ENCODE measurements at regions not wholly inside any gene's neighbourhood (a gene's known extent, or its start where the extent isn't known, plus 50 kb on each side); places are given as distances from the start of the nearest gene placed in this dataset.
"Not testable (repeated sequence)": the region's sequence is repeated elsewhere in the genome, so short reads cannot be mapped to it uniquely, and the experiment has no call there.

- no peak for DNase-seq
These were observed 164.6 kb upstream of the CCDC54 start for GRCh38 chr3:107212618-107213017.

GRCh38 chr3:107213044-107213669, 164.1 kb upstream of the CCDC54 start:
- no peak for DNase-seq

- no peak for DNase-seq
These were observed 161.0 kb upstream of the CCDC54 start for GRCh38 chr3:107216229-107216628.

DNA sequence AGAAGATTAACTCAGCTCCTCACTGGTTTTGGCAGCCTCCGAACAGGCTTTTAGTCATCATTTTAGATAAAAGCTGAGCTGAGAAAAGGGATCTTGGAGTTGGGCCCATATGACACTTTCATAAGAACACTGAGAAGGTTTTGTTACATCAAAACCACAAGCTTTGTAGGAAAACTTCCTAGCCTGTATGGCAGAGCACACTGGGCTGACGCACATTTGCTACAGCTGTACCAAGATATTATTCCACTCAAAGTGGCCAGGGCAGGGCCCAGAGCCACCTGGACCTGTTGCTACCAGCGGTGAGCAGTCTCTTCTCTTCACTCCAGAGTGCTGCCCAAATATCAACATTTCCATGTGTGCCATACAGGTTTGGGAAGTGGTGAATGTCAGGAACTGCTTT, 160.5 kb upstream of the CCDC54 start:
- no peak for DNase-seq

DNA sequence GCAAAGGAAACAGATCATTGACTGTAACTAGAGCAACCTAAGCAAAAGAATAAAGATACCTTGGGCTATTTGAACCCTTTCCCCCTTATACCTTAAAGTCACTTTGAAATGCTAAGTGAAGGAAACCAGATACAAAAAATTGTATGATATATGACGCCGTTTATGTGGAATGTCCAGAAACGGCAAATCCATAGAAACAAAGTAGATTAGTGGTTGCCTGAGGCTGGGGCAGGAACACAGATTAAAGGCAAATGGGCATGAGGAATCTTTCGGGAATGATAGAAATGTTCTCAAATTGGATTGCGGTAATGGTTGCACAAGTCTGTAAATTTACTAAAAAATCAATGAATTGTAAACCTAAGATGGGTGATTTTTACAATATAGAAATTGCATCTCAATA, 160.1 kb upstream of the CCDC54 start:
- no peak for DNase-seq

DNA sequence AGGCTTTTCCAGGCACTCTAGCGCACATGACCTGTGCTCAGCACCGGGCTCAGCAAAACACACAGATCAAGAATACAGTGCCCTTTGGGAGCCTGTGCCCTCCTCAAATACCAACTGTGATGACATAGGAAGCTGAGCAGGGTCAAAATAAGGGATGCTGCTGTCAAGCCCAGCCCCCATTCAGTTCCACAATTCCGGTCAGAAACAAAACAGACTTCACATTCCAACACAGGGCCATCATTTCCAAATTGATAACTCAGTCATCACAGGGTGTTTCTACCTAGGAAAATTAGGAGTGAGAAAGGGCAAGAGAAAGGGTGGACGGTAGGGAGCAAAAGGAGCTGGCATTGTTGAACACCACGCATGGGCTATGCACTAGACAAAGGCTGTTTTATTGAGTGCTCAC, 158.4 kb upstream of the CCDC54 start:
- DNase-seq: no peak

- DNase-seq: no peak
These were observed 156.7 kb upstream of the CCDC54 start for GRCh38 chr3:107220538-107220937.

DNA sequence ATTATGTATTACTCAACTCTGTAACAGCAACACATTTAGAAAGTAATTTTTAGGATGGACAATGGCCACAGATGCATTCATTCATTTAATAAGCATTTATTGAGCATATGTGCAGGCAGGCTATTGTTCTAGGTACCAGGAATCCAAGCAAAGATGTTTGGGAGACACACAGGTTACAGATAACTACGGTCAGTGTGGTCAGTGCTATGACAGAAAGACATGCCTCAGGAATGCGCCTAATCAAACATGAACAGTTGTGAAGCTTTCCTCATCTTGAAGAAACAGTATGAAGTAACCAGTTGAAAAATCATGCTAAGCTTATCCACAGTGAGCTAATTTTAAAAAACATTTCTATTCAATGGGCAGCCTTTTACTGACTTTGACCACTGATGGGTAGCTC, 155.4 kb upstream of the CCDC54 start:
- DNase-seq: no peak

DNA sequence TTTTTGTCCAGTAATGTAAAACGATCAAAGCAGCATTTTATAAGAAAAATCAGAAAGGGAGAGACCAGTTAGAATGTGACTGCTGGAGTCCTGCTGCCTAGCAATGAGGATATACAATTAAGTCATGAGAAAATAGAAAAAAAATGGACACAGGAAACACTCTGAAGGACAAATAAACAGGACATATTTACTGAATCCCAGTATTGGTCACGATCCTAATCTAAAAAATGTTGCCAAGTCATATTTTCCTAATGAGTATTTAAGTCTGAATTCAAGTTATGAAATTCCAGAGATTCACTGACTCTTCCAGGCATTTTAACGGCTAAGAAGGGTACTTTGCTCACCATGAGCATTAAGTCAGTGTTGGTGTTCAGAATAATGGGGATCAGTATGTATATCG, 154.3 kb upstream of the CCDC54 start:
- DNase-seq: no peak

DNA sequence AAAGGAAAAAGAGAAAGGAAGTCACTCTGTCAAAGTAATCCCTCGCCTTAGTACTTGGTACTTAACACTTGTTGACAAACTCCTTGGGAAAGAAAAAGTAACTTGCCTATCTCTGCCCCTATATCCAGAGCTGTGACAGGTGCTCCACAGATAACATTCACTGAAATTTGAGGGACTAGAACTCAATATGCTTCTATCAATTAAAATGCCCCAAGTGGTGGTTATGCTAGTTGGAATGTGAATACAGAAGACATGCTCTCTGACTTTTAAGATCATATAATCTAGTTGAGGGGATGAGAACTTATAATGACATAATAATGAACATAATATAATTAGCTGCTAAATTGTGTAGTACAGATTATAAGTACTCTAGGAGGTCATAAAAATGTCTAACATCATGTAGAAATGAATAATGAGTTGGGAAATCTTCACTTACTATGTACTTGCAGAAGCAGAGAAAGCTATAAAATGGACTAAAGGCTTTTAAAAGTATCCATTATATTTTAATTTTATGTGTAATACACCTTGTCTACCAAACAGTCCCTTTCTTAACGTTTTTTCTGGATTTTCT, 153.1 kb upstream of the CCDC54 start:
- no peak for DNase-seq

DNA sequence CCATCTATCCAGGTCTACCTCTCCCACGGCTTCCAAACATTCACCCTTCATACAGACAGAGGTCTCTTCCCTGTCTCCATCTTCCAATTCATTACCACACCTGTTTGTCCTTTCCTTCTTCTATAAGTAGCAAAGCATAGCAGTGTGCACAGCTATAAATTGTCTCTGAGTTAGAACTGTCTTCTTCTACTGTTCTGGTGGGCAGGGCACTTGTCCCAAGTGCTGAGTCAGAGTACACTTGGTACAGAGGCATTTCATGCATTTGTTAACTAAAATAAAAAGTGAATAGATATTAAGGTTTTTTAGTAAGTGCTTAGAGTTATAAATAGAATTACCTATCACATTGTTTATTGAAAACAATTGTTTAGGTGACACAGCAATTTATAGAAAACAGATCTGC, 150.1 kb upstream of the CCDC54 start:
- no peak for DNase-seq

- not testable (repeated sequence) for DNase-seq
These were observed 143.4 kb upstream of the CCDC54 start for GRCh38 chr3:107233877-107234276.

GRCh38 chr3:107235193-107235927, 141.9 kb upstream of the CCDC54 start:
- DNase-seq: no peak

DNA sequence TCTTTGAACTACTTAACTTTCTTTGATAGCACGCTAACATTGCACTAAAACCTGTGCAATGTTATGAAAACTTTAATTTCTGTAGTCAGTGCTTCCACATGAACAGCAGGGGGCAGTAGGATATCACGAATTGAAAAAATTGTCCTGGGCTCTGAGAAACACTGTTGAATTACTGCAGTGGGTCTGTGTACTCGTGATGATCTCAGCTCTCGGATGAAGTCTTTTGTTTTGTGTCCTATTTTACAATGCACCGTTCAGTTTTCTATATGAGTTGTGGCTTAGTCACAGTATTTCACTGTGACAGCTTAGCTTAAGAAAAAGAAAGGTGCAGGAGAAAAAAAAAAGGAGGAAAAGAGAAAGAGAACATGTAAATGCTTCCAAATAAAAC, 141.3 kb upstream of the CCDC54 start:
- DNase-seq: no peak

DNA sequence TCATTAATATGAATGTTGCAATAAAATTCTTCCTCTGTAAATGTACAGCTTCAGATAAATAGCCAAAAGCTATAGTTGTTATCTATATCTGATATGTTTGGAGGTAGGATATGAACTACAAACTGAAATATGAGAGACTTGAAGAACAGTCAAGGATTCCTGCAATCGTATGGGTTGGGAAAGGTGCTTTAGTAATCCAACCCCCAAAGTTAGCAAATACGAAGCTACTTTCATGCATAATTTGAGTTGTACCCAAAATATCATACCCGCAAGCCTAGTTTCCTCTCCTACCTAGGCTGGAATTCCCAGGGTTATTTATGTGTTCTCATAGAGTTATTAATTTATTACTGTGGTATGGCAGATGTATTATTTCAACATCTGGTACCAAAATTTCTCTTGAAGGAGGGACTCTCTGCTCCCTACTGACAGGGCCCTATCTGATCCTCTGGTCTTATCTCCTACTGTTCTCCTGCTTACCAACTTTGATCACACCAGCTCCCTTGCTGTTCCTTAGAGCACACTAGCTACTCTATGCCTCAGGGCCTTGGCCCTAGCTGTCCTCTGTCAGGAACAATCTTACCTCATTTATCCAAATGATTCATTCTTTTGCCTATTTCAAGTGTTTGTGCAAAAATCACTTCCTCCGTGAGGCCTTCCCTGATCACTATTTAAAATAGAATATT, 140.4 kb upstream of the CCDC54 start:
- DNase-seq: no peak

GRCh38 chr3:107238787-107239186, 138.5 kb upstream of the CCDC54 start:
- no peak for DNase-seq

DNA sequence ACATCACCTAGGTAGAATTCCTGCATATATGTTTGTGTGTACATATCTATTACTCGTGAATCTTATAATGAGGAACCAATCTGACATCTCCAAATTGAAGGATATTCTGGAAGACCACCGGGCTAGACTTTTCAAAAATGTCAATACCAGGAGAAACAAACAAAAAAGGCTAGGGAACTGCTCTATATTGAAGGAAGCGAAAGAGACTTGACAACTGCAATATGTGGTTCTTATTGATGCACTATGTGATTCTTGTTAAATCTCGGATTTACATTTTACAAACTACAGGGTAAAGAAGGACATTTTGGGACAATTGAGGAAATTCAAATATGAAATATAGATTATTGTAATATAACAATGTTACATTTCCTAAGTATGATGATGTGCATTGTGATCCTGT, 137.5 kb upstream of the CCDC54 start:
- no peak for DNase-seq

- peak; percentile 48 for DNase-seq
These were observed 136.8 kb upstream of the CCDC54 start for GRCh38 chr3:107240183-107241091.

GRCh38 chr3:107241217-107241616, 136.0 kb upstream of the CCDC54 start:
- no peak for DNase-seq

GRCh38 chr3:107242579-107242978, 134.7 kb upstream of the CCDC54 start:
- no peak for DNase-seq

DNA sequence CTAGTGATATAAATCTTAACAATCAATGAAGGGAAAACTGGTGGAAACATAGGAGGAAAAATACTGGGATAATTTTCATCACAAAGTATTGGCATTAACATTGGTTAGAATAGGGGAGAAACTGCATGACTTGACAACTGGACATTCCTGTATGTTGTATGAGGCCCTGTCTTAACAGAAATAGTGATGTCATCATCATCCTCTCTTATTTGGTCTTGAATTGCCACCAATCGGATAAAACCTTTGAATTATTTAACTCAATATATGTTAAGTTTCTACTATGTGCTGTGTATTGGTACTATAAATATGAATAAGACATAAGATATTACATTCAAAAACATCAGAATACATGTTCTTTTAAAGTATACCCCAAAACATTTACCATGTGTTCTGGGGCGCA, 130.1 kb upstream of the CCDC54 start:
- no peak for DNase-seq

DNA sequence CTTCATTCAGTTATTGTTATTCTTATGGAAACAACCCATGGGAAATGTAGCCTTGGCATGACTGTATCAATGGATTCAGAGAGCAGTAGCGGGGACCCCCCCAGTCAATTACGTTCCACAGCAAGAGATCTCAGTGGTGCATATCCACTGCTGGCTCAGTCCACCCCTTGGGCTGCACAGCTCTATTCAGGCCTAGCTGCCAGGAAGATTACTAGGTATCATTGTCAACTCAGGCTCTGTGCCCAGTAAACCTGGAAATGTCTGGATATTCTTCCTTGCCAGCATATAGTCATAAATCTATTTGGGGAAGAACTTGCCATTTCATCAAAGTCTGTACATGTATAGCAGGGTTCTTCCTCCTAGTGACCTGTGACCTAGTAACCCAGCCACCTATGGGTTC, 128.1 kb upstream of the CCDC54 start:
- no peak for DNase-seq

- no peak for DNase-seq
These were observed 127.0 kb upstream of the CCDC54 start for GRCh38 chr3:107250221-107250620.

All from activated gamma-delta T cell (primary cell).